ENCODE measurements at regions not wholly inside any gene's neighbourhood (a gene's known extent, or its start where the extent isn't known, plus 50 kb on each side); places are given as distances from the start of the nearest gene placed in this dataset.

GRCh38 chr2:611519-611918 is 65.7 kb downstream of the TMEM18 start:
- DNase-seq (ENCODE audit: low read depth in 2 of 2): no peak

GRCh38 chr2:610491-610890 is 66.7 kb downstream of the TMEM18 start:
- DNase-seq (ENCODE audit: low read depth in 2 of 2): no peak

- no peak for DNase-seq (ENCODE audit: low read depth in 2 of 2)
Measured at GRCh38 chr2:609881-610280, 67.3 kb downstream of the TMEM18 start.

GRCh38 chr2:609449-609848 is 67.8 kb downstream of the TMEM18 start:
- no peak for DNase-seq (ENCODE audit: low read depth in 2 of 2)

GRCh38 chr2:608711-609110 is 68.5 kb downstream of the TMEM18 start:
- no peak for DNase-seq (ENCODE audit: low read depth in 2 of 2)

GRCh38 chr2:608297-608696 is 68.9 kb downstream of the TMEM18 start:
- no peak for DNase-seq (ENCODE audit: low read depth in 2 of 2)

- no peak for DNase-seq (ENCODE audit: low read depth in 2 of 2)
Measured at GRCh38 chr2:607709-608108, 69.5 kb downstream of the TMEM18 start.

- DNase-seq (ENCODE audit: low read depth in 2 of 2): no peak
Measured at GRCh38 chr2:607172-607571, 70.0 kb downstream of the TMEM18 start.

- no peak for DNase-seq (ENCODE audit: low read depth in 2 of 2)
Measured at GRCh38 chr2:605674-606608, 71.3 kb downstream of the TMEM18 start.

- DNase-seq (ENCODE audit: low read depth in 2 of 2): no peak
Measured at GRCh38 chr2:604854-605524, 72.2 kb downstream of the TMEM18 start.

GRCh38 chr2:604385-604784 is 72.8 kb downstream of the TMEM18 start:
- no peak for DNase-seq (ENCODE audit: low read depth in 2 of 2)

- DNase-seq (ENCODE audit: low read depth in 2 of 2): no peak
Measured at GRCh38 chr2:603869-604268, 73.3 kb downstream of the TMEM18 start.

- DNase-seq (ENCODE audit: low read depth in 2 of 2): no peak
Measured at GRCh38 chr2:603427-603826, 73.8 kb downstream of the TMEM18 start.

GRCh38 chr2:602571-603359 is 74.4 kb downstream of the TMEM18 start:
- no peak for DNase-seq (ENCODE audit: low read depth in 2 of 2)

- no peak for DNase-seq (ENCODE audit: low read depth in 2 of 2)
Measured at GRCh38 chr2:601806-602455, 75.3 kb downstream of the TMEM18 start.

GRCh38 chr2:601387-601698 is 75.9 kb downstream of the TMEM18 start:
- no peak for DNase-seq (ENCODE audit: low read depth in 2 of 2)

- DNase-seq (ENCODE audit: low read depth in 2 of 2): no peak
Measured at GRCh38 chr2:600542-601386, 76.4 kb downstream of the TMEM18 start.

GRCh38 chr2:599601-600000 is 77.6 kb downstream of the TMEM18 start:
- no peak for DNase-seq (ENCODE audit: low read depth in 2 of 2)

- no peak for DNase-seq (ENCODE audit: low read depth in 2 of 2)
Measured at GRCh38 chr2:598058-598802, 79.0 kb downstream of the TMEM18 start.

GRCh38 chr2:595831-596592 is 81.2 kb downstream of the TMEM18 start:
- DNase-seq (ENCODE audit: low read depth in 2 of 2): no peak

Measured in stimulated activated CD8-positive, alpha-beta memory T cell treated with anti-CD3 and anti-CD28 coated beads, Interleukin-7, amount 100 ng/mL, for 1 hour (primary cell).